GM13976 (cell line): ENCODE measurements at regions not wholly inside any gene's neighbourhood (a gene's known extent, or its start where the extent isn't known, plus 50 kb on each side); places are given as distances from the start of the nearest gene placed in this dataset.

Experiments
- DNase-seq: peaks from one replicate; pipeline ENCODE4 v3.0.0; 2012; ENCODE audit warnings: low spot score
- in situ Hi-C: fragments of 300-500 bp; cut with MboI; formaldehyde crosslinking; loops from one replicate; pipeline ENCODE4 v1.12.0; 2022; ENCODE audit warnings: low sequenced_read_pairs, mixed read lengths, inconsistent platforms; ENCODE audit not compliant: unreplicated experiment
- TF ChIP-seq, protein P1 (sequence below): IDR thresholded peaks from 2 replicates; pipeline ENCODE4 v1.5.1; 2012; ENCODE audit warnings: borderline replicate concordance, mild to moderate bottlenecking; ENCODE audit not compliant: insufficient read depth; ENCODE audit errors: extremely low read depth, missing control alignments, control extremely low read depth

DNA sequence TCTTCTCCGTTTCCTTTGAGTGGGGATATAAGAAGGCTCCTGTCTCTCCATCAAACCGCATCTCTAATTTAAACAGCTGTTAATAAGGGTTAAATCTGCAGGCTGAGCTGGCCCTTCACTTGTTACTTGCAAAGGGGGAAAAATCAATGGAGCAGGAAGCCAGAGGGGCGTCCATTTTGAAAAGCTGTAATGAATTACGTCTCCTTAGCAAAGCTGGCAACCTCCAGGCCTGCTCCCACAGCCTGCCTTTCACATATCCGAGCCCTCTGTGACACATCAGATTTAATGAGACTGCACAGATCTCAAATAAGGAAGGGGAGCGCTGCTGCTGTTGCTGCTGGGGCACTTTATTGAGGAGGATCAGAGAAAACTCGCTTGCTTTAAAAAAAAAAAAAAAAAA is 320.8 kb downstream of the BLID start:
- TF ChIP-seq, protein P1, sequence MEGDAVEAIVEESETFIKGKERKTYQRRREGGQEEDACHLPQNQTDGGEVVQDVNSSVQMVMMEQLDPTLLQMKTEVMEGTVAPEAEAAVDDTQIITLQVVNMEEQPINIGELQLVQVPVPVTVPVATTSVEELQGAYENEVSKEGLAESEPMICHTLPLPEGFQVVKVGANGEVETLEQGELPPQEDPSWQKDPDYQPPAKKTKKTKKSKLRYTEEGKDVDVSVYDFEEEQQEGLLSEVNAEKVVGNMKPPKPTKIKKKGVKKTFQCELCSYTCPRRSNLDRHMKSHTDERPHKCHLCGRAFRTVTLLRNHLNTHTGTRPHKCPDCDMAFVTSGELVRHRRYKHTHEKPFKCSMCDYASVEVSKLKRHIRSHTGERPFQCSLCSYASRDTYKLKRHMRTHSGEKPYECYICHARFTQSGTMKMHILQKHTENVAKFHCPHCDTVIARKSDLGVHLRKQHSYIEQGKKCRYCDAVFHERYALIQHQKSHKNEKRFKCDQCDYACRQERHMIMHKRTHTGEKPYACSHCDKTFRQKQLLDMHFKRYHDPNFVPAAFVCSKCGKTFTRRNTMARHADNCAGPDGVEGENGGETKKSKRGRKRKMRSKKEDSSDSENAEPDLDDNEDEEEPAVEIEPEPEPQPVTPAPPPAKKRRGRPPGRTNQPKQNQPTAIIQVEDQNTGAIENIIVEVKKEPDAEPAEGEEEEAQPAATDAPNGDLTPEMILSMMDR, result no peak
- no peak for DNase-seq
- in situ Hi-C loops, result no loop called here

DNA sequence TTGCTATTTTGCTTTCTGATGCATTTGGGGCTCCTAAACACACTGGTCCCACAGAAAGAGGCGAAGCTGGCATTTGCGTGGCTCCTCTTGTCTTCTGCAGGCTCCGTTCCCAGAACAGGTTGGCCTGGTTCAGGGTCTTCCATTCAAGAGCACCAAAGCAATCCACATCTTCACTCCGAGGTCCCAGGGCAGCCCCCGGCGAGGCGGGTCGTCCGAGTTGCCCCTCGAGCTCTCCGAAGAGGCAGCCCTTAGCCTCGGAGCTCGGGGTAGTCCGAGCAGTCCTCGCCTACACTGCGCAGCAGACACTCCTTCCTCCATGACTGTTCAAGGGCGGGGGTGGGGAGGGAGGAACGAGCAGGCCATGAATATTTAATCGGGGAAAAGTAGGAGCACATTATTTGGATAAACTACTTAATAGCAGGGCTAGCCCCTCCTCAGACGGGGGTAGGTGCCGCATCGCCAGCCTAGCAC is 321.3 kb downstream of the BLID start:
- TF ChIP-seq, protein P1, result no peak
- DNase-seq, result no peak
- in situ Hi-C loops, result no loop called here

- in situ Hi-C loops, result no loop called here
- TF ChIP-seq, protein P1, result no peak
- DNase-seq, result no peak
Observed at GRCh38 chr11:121793916-121794315, 322.1 kb downstream of the BLID start.

GRCh38 chr11:121793291-121793690 is 322.7 kb downstream of the BLID start:
- DNase-seq, result no peak
- TF ChIP-seq, protein P1, result no peak
- in situ Hi-C loops, result no loop called here

GRCh38 chr11:121792185-121792584 is 323.8 kb downstream of the BLID start:
- TF ChIP-seq, protein P1, result no peak
- in situ Hi-C loops, result no loop called here
- no peak for DNase-seq

GRCh38 chr11:121790430-121790829 is 325.6 kb downstream of the BLID start:
- DNase-seq, result no peak
- in situ Hi-C loops, result no loop called here
- TF ChIP-seq, protein P1, result no peak

DNA sequence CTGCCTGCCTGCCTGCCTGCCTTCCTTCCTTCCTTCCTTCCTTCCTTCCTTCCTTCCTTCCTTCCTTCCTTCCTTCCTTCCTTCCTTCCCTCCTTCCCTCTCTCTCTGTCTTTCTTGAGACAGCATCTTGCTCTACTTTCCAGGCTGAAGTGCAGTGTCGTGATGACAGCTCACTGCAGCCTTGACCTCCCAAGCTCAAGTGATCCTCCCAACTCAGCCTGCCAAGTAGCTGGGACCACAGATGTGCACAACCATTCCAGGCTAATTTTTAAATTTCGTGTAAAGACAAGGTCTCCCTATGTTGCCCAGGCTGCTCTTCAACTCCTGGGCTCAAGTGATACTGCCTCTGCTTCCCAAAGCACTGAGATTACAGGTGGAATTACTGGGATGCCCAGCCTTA is 328.2 kb upstream of the SORL1-AS1 start:
- DNase-seq, result no peak
- TF ChIP-seq, protein P1, result no peak
- in situ Hi-C loops, result no loop called here
